ENCODE measurements at regions not wholly inside any gene's neighbourhood (a gene's known extent, or its start where the extent isn't known, plus 50 kb on each side); places are given as distances from the start of the nearest gene placed in this dataset.

- TF ChIP-seq CTCF (IDR thresholded peaks at IDR 0.05), result no peak
- TF ChIP-seq, protein P1, sequence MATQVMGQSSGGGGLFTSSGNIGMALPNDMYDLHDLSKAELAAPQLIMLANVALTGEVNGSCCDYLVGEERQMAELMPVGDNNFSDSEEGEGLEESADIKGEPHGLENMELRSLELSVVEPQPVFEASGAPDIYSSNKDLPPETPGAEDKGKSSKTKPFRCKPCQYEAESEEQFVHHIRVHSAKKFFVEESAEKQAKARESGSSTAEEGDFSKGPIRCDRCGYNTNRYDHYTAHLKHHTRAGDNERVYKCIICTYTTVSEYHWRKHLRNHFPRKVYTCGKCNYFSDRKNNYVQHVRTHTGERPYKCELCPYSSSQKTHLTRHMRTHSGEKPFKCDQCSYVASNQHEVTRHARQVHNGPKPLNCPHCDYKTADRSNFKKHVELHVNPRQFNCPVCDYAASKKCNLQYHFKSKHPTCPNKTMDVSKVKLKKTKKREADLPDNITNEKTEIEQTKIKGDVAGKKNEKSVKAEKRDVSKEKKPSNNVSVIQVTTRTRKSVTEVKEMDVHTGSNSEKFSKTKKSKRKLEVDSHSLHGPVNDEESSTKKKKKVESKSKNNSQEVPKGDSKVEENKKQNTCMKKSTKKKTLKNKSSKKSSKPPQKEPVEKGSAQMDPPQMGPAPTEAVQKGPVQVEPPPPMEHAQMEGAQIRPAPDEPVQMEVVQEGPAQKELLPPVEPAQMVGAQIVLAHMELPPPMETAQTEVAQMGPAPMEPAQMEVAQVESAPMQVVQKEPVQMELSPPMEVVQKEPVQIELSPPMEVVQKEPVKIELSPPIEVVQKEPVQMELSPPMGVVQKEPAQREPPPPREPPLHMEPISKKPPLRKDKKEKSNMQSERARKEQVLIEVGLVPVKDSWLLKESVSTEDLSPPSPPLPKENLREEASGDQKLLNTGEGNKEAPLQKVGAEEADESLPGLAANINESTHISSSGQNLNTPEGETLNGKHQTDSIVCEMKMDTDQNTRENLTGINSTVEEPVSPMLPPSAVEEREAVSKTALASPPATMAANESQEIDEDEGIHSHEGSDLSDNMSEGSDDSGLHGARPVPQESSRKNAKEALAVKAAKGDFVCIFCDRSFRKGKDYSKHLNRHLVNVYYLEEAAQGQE (IDR thresholded peaks at IDR 0.05; ENCODE audit: insufficient read depth in 1 of 2, low read depth in 2 of 2, low read length in 1 of 2), result no peak
- TF ChIP-seq POLR2AphosphoS5 (IDR thresholded peaks at IDR 0.05; ENCODE audit: low read depth, low read length), result no peak
- no peak for TF ChIP-seq TCF7L2 (IDR thresholded peaks at IDR 0.05; ENCODE audit: low read depth, low read length)
Observed at GRCh38 chr2:153420394-153420793, 58.2 kb downstream of the RPRM start.

Data from Panc1 (cell line).